ENCODE measurements at regions not wholly inside any gene's neighbourhood (a gene's known extent, or its start where the extent isn't known, plus 50 kb on each side); places are given as distances from the start of the nearest gene placed in this dataset.

DNA sequence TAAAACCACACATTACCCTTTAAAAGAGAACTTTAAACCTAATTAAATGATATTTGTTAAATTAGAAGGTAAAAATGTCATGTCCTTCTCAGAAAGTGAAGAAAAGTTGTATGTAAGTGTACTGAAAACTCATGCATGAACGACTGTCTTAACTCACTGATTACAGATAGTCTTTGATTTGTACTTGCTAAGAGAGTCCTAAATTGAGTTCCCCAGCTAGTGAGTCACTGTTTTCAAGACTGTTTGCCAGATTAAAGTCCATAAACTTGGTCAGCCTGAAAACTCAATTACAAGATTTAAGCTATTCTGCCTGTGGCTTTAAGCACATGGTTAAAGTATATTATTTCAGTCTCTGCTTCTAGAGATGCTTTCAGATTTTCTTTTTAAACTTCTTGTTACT lies 124.9 kb upstream of the ZCCHC13 start:
- TF ChIP-seq, protein P1, sequence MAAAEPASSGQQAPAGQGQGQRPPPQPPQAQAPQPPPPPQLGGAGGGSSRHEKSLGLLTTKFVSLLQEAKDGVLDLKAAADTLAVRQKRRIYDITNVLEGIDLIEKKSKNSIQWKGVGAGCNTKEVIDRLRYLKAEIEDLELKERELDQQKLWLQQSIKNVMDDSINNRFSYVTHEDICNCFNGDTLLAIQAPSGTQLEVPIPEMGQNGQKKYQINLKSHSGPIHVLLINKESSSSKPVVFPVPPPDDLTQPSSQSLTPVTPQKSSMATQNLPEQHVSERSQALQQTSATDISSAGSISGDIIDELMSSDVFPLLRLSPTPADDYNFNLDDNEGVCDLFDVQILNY (CRISPR knock-in tag; IDR thresholded peaks at IDR 0.05) = no peak
- TF ChIP-seq CBFB (CRISPR knock-in tag; IDR thresholded peaks at IDR 0.05; ENCODE audit: low read depth) (no peak), ESRRA (CRISPR knock-in tag; IDR thresholded peaks at IDR 0.05; ENCODE audit: borderline replicate concordance) (no peak), MXD4 (CRISPR knock-in tag; IDR thresholded peaks at IDR 0.05; ENCODE audit: borderline replicate concordance) (no peak), SMAD4 (CRISPR knock-in tag; IDR thresholded peaks at IDR 0.05) (no peak), ETV6 (CRISPR knock-in tag; IDR thresholded peaks at IDR 0.05) (no peak), ZNF416 (CRISPR knock-in tag; IDR thresholded peaks at IDR 0.05) (no peak), CREB1 (CRISPR knock-in tag; IDR thresholded peaks at IDR 0.05) (no peak), SMAD3 (CRISPR knock-in tag; IDR thresholded peaks at IDR 0.05; ENCODE audit: borderline replicate concordance) (no peak), GTF2I (CRISPR knock-in tag; conservative IDR thresholded peaks at IDR 0.05) (no peak), GABPB1 (CRISPR knock-in tag; IDR thresholded peaks at IDR 0.05) (no peak)
- TF ChIP-seq, protein P2, sequence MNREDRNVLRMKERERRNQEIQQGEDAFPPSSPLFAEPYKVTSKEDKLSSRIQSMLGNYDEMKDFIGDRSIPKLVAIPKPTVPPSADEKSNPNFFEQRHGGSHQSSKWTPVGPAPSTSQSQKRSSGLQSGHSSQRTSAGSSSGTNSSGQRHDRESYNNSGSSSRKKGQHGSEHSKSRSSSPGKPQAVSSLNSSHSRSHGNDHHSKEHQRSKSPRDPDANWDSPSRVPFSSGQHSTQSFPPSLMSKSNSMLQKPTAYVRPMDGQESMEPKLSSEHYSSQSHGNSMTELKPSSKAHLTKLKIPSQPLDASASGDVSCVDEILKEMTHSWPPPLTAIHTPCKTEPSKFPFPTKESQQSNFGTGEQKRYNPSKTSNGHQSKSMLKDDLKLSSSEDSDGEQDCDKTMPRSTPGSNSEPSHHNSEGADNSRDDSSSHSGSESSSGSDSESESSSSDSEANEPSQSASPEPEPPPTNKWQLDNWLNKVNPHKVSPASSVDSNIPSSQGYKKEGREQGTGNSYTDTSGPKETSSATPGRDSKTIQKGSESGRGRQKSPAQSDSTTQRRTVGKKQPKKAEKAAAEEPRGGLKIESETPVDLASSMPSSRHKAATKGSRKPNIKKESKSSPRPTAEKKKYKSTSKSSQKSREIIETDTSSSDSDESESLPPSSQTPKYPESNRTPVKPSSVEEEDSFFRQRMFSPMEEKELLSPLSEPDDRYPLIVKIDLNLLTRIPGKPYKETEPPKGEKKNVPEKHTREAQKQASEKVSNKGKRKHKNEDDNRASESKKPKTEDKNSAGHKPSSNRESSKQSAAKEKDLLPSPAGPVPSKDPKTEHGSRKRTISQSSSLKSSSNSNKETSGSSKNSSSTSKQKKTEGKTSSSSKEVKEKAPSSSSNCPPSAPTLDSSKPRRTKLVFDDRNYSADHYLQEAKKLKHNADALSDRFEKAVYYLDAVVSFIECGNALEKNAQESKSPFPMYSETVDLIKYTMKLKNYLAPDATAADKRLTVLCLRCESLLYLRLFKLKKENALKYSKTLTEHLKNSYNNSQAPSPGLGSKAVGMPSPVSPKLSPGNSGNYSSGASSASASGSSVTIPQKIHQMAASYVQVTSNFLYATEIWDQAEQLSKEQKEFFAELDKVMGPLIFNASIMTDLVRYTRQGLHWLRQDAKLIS (CRISPR knock-in tag; IDR thresholded peaks at IDR 0.05; ENCODE audit: borderline replicate concordance) = no peak
- TF ChIP-seq, protein P3, sequence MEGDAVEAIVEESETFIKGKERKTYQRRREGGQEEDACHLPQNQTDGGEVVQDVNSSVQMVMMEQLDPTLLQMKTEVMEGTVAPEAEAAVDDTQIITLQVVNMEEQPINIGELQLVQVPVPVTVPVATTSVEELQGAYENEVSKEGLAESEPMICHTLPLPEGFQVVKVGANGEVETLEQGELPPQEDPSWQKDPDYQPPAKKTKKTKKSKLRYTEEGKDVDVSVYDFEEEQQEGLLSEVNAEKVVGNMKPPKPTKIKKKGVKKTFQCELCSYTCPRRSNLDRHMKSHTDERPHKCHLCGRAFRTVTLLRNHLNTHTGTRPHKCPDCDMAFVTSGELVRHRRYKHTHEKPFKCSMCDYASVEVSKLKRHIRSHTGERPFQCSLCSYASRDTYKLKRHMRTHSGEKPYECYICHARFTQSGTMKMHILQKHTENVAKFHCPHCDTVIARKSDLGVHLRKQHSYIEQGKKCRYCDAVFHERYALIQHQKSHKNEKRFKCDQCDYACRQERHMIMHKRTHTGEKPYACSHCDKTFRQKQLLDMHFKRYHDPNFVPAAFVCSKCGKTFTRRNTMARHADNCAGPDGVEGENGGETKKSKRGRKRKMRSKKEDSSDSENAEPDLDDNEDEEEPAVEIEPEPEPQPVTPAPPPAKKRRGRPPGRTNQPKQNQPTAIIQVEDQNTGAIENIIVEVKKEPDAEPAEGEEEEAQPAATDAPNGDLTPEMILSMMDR (IDR thresholded peaks at IDR 0.05) = no peak
- TF ChIP-seq, protein P4, sequence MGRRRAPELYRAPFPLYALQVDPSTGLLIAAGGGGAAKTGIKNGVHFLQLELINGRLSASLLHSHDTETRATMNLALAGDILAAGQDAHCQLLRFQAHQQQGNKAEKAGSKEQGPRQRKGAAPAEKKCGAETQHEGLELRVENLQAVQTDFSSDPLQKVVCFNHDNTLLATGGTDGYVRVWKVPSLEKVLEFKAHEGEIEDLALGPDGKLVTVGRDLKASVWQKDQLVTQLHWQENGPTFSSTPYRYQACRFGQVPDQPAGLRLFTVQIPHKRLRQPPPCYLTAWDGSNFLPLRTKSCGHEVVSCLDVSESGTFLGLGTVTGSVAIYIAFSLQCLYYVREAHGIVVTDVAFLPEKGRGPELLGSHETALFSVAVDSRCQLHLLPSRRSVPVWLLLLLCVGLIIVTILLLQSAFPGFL (CRISPR knock-in tag; IDR thresholded peaks at IDR 0.05; ENCODE audit: borderline replicate concordance) = no peak
